B cell (primary cell): ENCODE measurements at regions not wholly inside any gene's neighbourhood (a gene's known extent, or its start where the extent isn't known, plus 50 kb on each side); places are given as distances from the start of the nearest gene placed in this dataset.
"Not testable (repeated sequence)": the region's sequence is repeated elsewhere in the genome, so short reads cannot be mapped to it uniquely, and the experiment has no call there.

Experiments
- ATAC-seq: fragments of 200-7000 bp; cut with Tn5 transposase; one replicate; pipeline ENCODE4 v1.10.0; 2021; ENCODE audit warnings: low read depth, mild to moderate bottlenecking, moderate number of reproducible peaks, moderate library complexity
- CTCF ChIA-PET: fragments of 350-600 bp; sonication (Branson Sonifier 250); formaldehyde crosslinking; loops from one replicate; lab custom pipeline; 2021; ENCODE audit warnings: antibody characterized with exemption, inconsistent platforms; lab: Charles Lee
- POLR2A ChIA-PET: fragments of 350-600 bp; sonication (Branson Sonifier 250); formaldehyde crosslinking; loops from one replicate; lab custom pipeline; 2021; ENCODE audit warnings: antibody characterized with exemption; lab: Charles Lee
- DNase-seq: peaks from one replicate; pipeline ENCODE4 v3.0.0; 2013
- H2AFZ ChIP-seq: 2 replicates; pipeline ENCODE4 v1.6.1; 2012; ENCODE audit warnings: mild to moderate bottlenecking, low read depth, low read length; ENCODE audit not compliant: insufficient read depth, poor library complexity, severe bottlenecking
- H3K27ac ChIP-seq, 2 donors: 1 replicate in 1 of 2; 2 replicates in 1 of 2; pipeline ENCODE4 v1.5.1; 2012 to 2013; ENCODE audit warnings: low read length in 2 of 2, mild to moderate bottlenecking in 2 of 2, moderate library complexity in 1 of 2
- H3K27me3 ChIP-seq, 4 experiments: fragments of 200-600 bp in 1 of 4; sonication (generic) in 1 of 4; replicated peaks in 1 of 4; 1 replicate in 2 of 4; 2 replicates in 2 of 4; pipeline versions ENCODE4 v1.6.1 to v1.7.0; 2013 to 2016; ENCODE audit warnings: low read length in 3 of 4, mild to moderate bottlenecking in 2 of 4, mixed read lengths in 1 of 4, moderate library complexity in 1 of 4; ENCODE audit not compliant: insufficient read depth in 4 of 4, control insufficient read depth in 3 of 4; ENCODE audit errors: control extremely low read depth in 1 of 4
- H3K36me3 ChIP-seq, 2 experiments: replicated peaks in 1 of 2; 1 replicate in 1 of 2; 2 replicates in 1 of 2; pipeline versions ENCODE4 v1.6.1 to v1.7.1; 2013; ENCODE audit warnings: low read length in 1 of 2; ENCODE audit not compliant: insufficient read depth in 2 of 2, control insufficient read depth in 1 of 2; ENCODE audit errors: control extremely low read depth in 1 of 2, extremely low read depth in 1 of 2
- H3K4me1 ChIP-seq, 2 donors: fragments of 200-600 bp in 1 of 2; sonication (generic) in 1 of 2; 1 replicate in 1 of 2; 2 replicates in 1 of 2; pipeline versions ENCODE4 v1.5.1 to v1.6.1; 2013 to 2017; ENCODE audit warnings: low read length in 2 of 2; ENCODE audit not compliant: control insufficient read depth in 2 of 2, insufficient read depth in 2 of 2
- H3K4me2 ChIP-seq: replicated peaks from 2 replicates; pipeline ENCODE3; 2012; ENCODE audit warnings: mild to moderate bottlenecking, low read depth, low read length; ENCODE audit not compliant: poor library complexity, severe bottlenecking
- H3K4me3 ChIP-seq, 5 experiments: fragments of 200-600 bp in 1 of 5; sonication (generic) in 1 of 5; 1 replicate in 3 of 5; 2 replicates in 2 of 5; pipeline versions ENCODE4 v1.5.1 to v1.7.0; 2011 to 2016; ENCODE audit warnings: low read length in 4 of 5, mild to moderate bottlenecking in 4 of 5, low read depth in 2 of 5, control low read depth in 1 of 5, moderate library complexity in 1 of 5; ENCODE audit not compliant: insufficient read depth in 1 of 5; ENCODE audit errors: control extremely low read depth in 1 of 5, extremely low read depth in 1 of 5
- H3K79me2 ChIP-seq: fragments of 200-600 bp; sonication (generic); one replicate; pipeline ENCODE4 v1.6.0; 2016; ENCODE audit warnings: low read length; ENCODE audit not compliant: control insufficient read depth, insufficient read depth
- H3K9ac ChIP-seq: fragments of 200-600 bp; sonication (generic); 2 replicates; pipeline ENCODE4 v1.6.1; 2017; ENCODE audit warnings: mild to moderate bottlenecking, low read length, moderate library complexity
- H3K9me3 ChIP-seq, 3 donors: one replicate each; pipeline versions ENCODE4 v1.6.1 to v1.7.1; 2013; ENCODE audit warnings: low read length in 2 of 3; ENCODE audit not compliant: control insufficient read depth in 2 of 3, insufficient read depth in 1 of 3; ENCODE audit errors: control extremely low read depth in 1 of 3
- H4K20me1 ChIP-seq: 2 replicates; pipeline ENCODE4 v1.6.0; 2012; ENCODE audit warnings: mild to moderate bottlenecking, low read length; ENCODE audit not compliant: insufficient read depth, control insufficient read depth, poor library complexity, severe bottlenecking
- H3K27ac Mint-ChIP-seq: one replicate; pipeline ENCODE4 v1.8.0; 2021; ENCODE audit warnings: mixed read lengths
- H3K27me3 Mint-ChIP-seq: one replicate; pipeline ENCODE4 v1.8.0; 2021; ENCODE audit warnings: mixed read lengths
- H3K4me1 Mint-ChIP-seq: one replicate; pipeline ENCODE4 v1.8.0; 2021; ENCODE audit warnings: mixed read lengths
- H3K4me3 Mint-ChIP-seq: one replicate; pipeline ENCODE4 v1.8.0; 2021; ENCODE audit warnings: mixed read lengths
- H3K9me3 Mint-ChIP-seq: one replicate; pipeline ENCODE4 v1.8.0; 2022; ENCODE audit warnings: mixed read lengths; ENCODE audit not compliant: insufficient read depth
- EZH2 ChIP-seq: IDR thresholded peaks from 2 replicates; pipeline ENCODE4 v1.6.1; 2012; ENCODE audit warnings: borderline replicate concordance, low read depth, mild to moderate bottlenecking, moderate library complexity, low read length; ENCODE audit not compliant: insufficient read depth, poor library complexity, severe bottlenecking
- WGBS: methylation state at CpG from one replicate; pipeline ENCODE4 v1.1.5; 2013; ENCODE audit warnings: missing lambda C conversion rate; ENCODE audit not compliant: insufficient coverage; 5-methylcytosine and 5-hydroxymethylcytosine counted together
- intact Hi-C: fragments of 100-400 bp; cut with micrococcal nuclease; formaldehyde crosslinking; loops from one replicate; pipeline ENCODE4 v1.10.0; 2022
- TF ChIP-seq, protein P1 (sequence below): fragments of 200-600 bp; IDR thresholded peaks from one replicate; pipeline ENCODE4 v1.8.0; 2022; ENCODE audit warnings: antibody characterized with exemption, mild to moderate bottlenecking

DNA sequence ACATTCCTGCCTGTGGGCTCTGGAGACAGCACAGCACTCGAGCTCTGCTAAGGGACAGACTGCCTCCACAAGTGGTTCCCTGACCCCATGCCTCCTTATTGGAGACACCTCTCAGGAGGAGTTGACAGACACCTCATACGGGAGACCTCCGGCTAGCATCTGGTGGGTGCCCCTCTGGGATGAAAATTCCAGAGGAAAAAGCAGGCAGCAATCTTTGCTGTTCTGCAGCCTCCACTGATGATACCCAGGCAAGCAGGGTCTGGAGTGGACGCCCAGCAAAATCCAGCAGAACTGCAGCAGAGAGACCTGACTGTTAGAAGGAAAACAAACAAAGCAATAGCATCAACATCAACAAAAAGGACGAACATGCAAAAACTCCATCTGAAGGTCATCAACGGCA, 639.4 kb downstream of the SLC16A7 start:
- Mint-ChIP-seq H3K27ac (no peak overlapping the region), H3K4me1 (no peaks in the 10 kb centered on the region), H3K4me3 (no peak overlapping the region), H3K9me3 (peaks cover under 1% of the 10 kb centered on the region), H3K27me3 (no peaks in the 10 kb centered on the region)
- 90% methylated on average over 4 of the region's 6 CpGs for WGBS
- Histone ChIP-seq H3K79me2 (no peaks in the 10 kb centered on the region), H2AFZ (no peak overlapping the region), H3K36me3 (no peaks in the 10 kb centered on the region), H4K20me1 (no peaks in the 10 kb centered on the region), H3K27me3 (no peaks in the 10 kb centered on the region), H3K4me1 (no peaks in the 10 kb centered on the region), H3K27ac (no peak overlapping the region), H3K4me2 (no peak overlapping the region), H3K9me3 (peaks cover 0 to 11% (median 0%) of the 10 kb centered on the region in 3 donors), H3K4me3 (no peak overlapping the region), H3K9ac (no peak overlapping the region)
- ATAC-seq, result no peak
- TF ChIP-seq, protein P1, sequence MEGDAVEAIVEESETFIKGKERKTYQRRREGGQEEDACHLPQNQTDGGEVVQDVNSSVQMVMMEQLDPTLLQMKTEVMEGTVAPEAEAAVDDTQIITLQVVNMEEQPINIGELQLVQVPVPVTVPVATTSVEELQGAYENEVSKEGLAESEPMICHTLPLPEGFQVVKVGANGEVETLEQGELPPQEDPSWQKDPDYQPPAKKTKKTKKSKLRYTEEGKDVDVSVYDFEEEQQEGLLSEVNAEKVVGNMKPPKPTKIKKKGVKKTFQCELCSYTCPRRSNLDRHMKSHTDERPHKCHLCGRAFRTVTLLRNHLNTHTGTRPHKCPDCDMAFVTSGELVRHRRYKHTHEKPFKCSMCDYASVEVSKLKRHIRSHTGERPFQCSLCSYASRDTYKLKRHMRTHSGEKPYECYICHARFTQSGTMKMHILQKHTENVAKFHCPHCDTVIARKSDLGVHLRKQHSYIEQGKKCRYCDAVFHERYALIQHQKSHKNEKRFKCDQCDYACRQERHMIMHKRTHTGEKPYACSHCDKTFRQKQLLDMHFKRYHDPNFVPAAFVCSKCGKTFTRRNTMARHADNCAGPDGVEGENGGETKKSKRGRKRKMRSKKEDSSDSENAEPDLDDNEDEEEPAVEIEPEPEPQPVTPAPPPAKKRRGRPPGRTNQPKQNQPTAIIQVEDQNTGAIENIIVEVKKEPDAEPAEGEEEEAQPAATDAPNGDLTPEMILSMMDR, result no peak
- TF ChIP-seq EZH2, result no peak
- ChIA-PET CTCF (no interaction called here), POLR2A (no interaction called here)
- intact Hi-C loops, result no loop called here
- DNase-seq, result no peak

DNA sequence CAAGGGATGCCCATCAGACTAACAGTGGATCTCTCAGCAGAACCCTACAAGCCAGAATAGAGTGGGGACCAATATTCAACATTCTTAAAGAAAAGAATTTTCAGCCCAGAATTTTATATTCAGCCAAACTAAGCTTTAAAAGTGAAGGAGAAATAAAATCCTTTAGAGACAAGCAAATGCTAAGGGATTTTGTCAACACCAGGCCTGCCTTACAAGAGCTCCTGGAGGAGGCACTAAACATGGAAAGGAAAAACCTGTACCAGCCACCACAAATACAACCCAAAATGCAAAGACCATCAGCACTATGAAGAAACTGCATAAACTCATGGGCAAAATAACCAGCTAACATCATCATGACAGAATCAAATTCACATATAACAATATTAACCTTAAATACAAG, 640.6 kb downstream of the SLC16A7 start:
- H3K27me3 ChIP-seq, H3K9ac ChIP-seq, H3K4me2 ChIP-seq, H3K27ac Mint-ChIP-seq, POLR2A ChIA-PET, H3K79me2 ChIP-seq, H3K4me3 Mint-ChIP-seq, H3K27ac ChIP-seq, H3K9me3 Mint-ChIP-seq, ATAC-seq, H3K4me1 ChIP-seq, H3K36me3 ChIP-seq, CTCF ChIA-PET, intact Hi-C loops, DNase-seq, H3K4me1 Mint-ChIP-seq, H4K20me1 ChIP-seq, H3K27me3 Mint-ChIP-seq, H2AFZ ChIP-seq, H3K4me3 ChIP-seq: not testable (repeated sequence)
- H3K9me3 ChIP-seq, result peaks cover 0 to 11% (median 0%) of the 10 kb centered on the region in 3 donors
